HUES48 (cell line): ENCODE measurements at regions not wholly inside any gene's neighbourhood (a gene's known extent, or its start where the extent isn't known, plus 50 kb on each side); places are given as distances from the start of the nearest gene placed in this dataset.

Source experiments
- H3K27ac ChIP-seq: one replicate; pipeline ENCODE4 v1.7.0; 2013; ENCODE audit warnings: low read depth, low read length, inconsistent platforms
- H3K27me3 ChIP-seq: 2 replicates; pipeline ENCODE4 v1.6.1; 2013; ENCODE audit warnings: mild to moderate bottlenecking, low read length; ENCODE audit not compliant: control insufficient read depth, insufficient read depth
- H3K36me3 ChIP-seq: 2 replicates; pipeline ENCODE4 v1.6.1; 2013; ENCODE audit warnings: low read length; ENCODE audit not compliant: control insufficient read depth, insufficient read depth
- H3K4me1 ChIP-seq: 2 replicates; pipeline ENCODE4 v1.6.1; 2013; ENCODE audit warnings: mild to moderate bottlenecking, low read length; ENCODE audit not compliant: control insufficient read depth, insufficient read depth
- H3K4me3 ChIP-seq: 2 replicates; pipeline ENCODE4 v1.5.1; 2013; ENCODE audit warnings: mild to moderate bottlenecking, low read depth, low read length
- H3K9ac ChIP-seq: 2 replicates; pipeline ENCODE4 v1.6.1; 2013; ENCODE audit warnings: mild to moderate bottlenecking, low read depth, low read length, moderate library complexity
- H3K9me3 ChIP-seq: 2 replicates; pipeline ENCODE4 v1.6.1; 2013; ENCODE audit warnings: low read length; ENCODE audit not compliant: control insufficient read depth, insufficient read depth

DNA sequence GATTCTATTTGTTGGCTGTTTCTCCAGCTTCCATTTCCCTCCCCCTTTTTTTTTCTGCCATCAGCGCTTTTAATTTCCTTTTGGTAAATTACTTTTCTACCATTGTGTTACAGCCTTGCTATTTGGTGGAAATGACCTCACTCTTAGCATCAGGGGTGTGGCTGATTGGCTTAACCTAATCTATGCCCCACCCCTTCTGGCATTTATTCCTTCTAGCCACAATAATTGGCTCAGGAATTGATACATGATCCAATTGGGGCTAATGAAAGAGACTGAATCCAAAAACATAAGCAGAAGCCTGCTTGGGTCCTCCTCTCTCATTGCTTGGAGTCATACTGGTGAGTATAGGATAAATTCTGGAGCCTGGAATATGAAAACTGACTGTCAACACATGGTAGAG lies 402.4 kb upstream of the LRRC4C start:
- no peak overlapping the region for H3K27ac ChIP-seq
- no peaks in the 10 kb centered on the region for H3K9me3 ChIP-seq
- H3K36me3 ChIP-seq = no peaks in the 10 kb centered on the region
- 0 out of 2 replicates have a peak, but pooled peaks cover 6% of the 10 kb centered on the region for H3K4me1 ChIP-seq
- no peak overlapping the region for H3K9ac ChIP-seq
- no peaks in the 10 kb centered on the region for H3K27me3 ChIP-seq
- no peak overlapping the region for H3K4me3 ChIP-seq

DNA sequence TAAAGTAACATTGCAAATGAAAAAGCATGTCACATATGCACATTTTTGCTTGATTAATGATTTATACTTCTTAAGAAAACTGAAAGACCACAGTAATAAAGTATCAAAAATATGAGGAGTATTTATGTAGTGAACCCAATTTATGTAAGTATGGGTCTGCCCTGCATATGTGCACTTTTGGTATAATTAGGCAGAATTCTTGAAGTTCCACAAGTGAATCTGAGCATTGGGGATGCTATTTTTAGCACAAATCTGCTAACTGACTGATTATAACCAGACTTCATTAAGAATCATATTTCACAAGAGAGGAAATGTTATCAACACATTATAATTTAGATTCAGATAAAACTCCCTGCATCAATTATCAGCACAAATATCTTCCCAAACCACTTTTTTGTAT lies 407.1 kb upstream of the LRRC4C start:
- Histone ChIP-seq H3K36me3 (no peaks in the 10 kb centered on the region), H3K4me3 (no peak overlapping the region), H3K9me3 (no peaks in the 10 kb centered on the region), H3K27ac (no peak overlapping the region), H3K4me1 (no peaks in the 10 kb centered on the region), H3K9ac (no peak overlapping the region), H3K27me3 (no peaks in the 10 kb centered on the region)

DNA sequence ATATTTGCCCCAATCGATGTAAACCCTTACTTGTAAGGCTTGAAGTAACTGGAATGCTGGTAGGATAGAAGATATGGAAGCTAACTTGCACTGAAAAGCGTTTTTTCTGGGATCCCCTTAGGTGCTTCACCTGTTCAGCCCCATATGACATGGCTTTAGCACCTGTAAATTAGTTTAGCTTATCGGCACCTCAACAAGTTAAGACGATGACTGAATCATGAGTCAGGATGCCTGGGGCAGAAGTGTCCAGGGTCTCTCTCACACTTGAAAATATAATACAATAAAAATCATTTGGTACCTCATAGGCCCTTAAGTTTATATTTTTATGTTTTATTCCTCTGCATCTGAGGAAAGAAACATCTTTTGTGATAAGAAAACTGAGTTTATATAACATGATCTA lies 409.2 kb upstream of the LRRC4C start:
- Histone ChIP-seq H3K9ac (no peak overlapping the region), H3K4me1 (no peaks in the 10 kb centered on the region), H3K27me3 (no peaks in the 10 kb centered on the region), H3K4me3 (no peak overlapping the region), H3K27ac (no peak overlapping the region), H3K36me3 (no peaks in the 10 kb centered on the region), H3K9me3 (no peaks in the 10 kb centered on the region)

DNA sequence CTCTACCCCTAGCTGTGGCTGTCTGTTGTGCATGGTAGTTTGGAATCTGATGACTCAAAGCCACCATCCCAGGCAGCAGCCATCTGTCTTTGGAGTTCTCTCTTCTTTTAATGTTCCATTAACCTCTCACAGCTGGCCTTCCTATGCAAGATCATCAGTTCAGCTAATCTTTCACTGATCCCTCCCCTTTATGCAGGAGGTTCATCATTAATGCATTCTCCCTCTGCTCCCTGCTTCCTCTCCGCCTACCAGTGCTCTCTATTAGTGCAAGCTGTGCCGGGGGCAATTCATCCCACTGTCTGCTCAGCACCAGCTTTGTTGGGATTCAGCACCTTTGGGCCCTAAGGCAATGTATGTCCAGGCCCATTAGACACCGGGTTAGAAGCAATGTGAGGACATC lies 413.0 kb upstream of the LRRC4C start:
- Histone ChIP-seq H3K9me3 (no peaks in the 10 kb centered on the region), H3K27me3 (no peaks in the 10 kb centered on the region), H3K27ac (no peak overlapping the region), H3K4me1 (no peaks in the 10 kb centered on the region), H3K36me3 (no peaks in the 10 kb centered on the region), H3K4me3 (no peak overlapping the region), H3K9ac (no peak overlapping the region)

DNA sequence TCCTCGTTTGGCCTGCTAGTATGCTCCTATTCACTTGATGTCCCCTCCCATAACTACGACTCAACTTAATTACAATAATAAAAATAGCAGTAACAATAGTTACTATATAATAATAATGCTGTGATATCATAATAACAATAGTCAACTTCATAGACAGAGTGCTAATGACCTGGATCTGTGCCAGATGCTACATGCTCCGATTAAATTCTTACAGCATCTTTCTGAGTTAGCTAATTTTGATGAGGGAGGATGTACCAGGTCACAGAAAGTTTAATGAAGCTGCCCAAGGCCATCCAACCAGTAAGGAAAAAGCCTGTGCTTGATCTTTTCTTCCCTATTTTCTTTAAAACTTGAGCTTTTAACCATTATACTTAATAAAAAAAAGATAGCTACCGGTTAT lies 413.4 kb upstream of the LRRC4C start:
- Histone ChIP-seq H3K9me3 (no peaks in the 10 kb centered on the region), H3K27ac (no peak overlapping the region), H3K4me3 (no peak overlapping the region), H3K9ac (no peak overlapping the region), H3K4me1 (no peaks in the 10 kb centered on the region), H3K27me3 (no peaks in the 10 kb centered on the region), H3K36me3 (no peaks in the 10 kb centered on the region)

DNA sequence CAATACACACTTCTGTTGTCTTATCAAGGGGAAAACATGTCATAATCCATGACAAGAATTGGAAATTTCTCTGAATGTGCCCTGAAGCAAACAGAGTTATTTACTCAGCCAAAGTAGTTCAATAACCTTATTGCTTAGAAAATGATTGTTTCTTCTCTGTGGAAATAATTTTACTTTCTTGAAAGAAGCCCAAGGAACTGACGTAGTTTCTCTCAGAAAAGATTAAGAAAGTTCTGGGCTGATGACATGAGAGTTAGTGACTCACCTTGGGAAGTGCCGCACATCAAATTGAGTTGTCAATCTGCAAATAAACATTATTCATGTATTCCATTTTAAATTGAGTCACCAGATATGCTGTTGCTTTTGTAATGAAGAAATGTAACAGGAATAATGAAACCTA lies 418.6 kb upstream of the LRRC4C start:
- no peaks in the 10 kb centered on the region for H3K4me1 ChIP-seq
- no peak overlapping the region for H3K4me3 ChIP-seq
- H3K36me3 ChIP-seq = no peaks in the 10 kb centered on the region
- H3K9me3 ChIP-seq = no peaks in the 10 kb centered on the region; the same call in 1 of the 2 replicates
- no peak overlapping the region for H3K9ac ChIP-seq
- no peak overlapping the region for H3K27ac ChIP-seq
- no peaks in the 10 kb centered on the region for H3K27me3 ChIP-seq

DNA sequence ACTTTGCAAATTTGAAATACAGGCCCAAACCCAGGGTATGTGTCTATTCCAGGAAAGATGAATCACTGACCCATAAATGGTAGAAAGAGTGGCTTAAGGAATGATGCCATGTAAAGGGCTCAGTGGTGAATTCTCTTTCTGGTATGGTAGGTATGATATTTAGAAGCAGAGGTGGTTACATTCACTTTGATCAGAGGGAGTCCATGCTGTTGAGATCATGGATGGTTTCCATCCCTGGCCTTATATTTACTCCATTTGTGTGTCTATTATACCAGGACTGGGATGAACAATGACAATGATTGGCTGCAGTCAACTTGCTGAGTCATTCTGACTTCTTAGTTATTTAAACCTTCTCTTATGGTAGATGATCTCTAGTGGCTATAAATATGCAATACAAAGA lies 419.8 kb upstream of the LRRC4C start:
- Histone ChIP-seq H3K9me3 (no peaks in the 10 kb centered on the region; the same call in 1 of the 2 replicates), H3K36me3 (no peaks in the 10 kb centered on the region), H3K27ac (no peak overlapping the region), H3K4me3 (no peak overlapping the region), H3K4me1 (no peaks in the 10 kb centered on the region), H3K9ac (no peak overlapping the region), H3K27me3 (no peaks in the 10 kb centered on the region)

DNA sequence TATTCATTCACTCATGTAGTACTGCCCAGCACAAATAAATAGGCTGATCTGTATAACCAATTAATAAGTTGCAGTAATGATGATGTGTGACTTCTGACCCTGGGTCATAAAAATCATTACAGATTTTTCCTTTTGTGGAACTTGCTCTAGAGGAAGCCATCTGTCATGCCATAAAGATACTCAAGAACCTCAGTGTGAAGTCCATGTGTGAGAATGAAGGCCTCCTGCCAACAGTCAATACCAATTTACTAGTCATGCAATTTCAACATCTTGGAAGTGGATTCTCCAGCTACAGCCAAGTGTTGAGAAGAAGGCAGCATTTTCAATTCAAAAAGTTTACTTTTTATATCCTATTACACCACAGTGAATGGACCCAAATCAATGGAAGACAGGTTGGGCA lies 435.6 kb upstream of the LRRC4C start:
- Histone ChIP-seq H3K27ac (no peak overlapping the region), H3K4me3 (no peak overlapping the region), H3K9ac (no peak overlapping the region), H3K27me3 (no peaks in the 10 kb centered on the region), H3K4me1 (no peaks in the 10 kb centered on the region), H3K9me3 (no peaks in the 10 kb centered on the region), H3K36me3 (no peaks in the 10 kb centered on the region)

DNA sequence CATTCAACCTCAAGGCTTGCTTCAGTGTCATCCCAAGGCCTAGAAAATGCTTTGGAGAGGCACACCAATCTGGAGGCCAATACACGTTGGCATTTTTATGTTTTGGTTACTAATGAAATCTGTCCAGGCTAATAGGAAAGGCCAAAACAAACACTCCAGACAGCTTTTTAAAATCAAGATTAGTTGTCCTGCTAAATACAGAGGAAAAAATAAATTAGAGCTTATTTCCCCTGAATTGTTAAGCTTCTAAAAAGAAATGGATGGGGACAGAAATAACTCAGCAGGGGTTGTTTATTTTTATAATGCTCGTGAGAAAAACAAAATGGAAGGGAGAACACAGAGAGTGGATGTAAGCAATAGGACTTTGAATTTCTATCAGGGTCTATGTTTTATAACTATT lies 438.5 kb upstream of the LRRC4C start:
- H3K9me3 ChIP-seq = peaks cover 11% of the 10 kb centered on the region; the same call in 1 of the 2 replicates
- H3K27ac ChIP-seq = no peak overlapping the region
- H3K9ac ChIP-seq = no peak overlapping the region

DNA sequence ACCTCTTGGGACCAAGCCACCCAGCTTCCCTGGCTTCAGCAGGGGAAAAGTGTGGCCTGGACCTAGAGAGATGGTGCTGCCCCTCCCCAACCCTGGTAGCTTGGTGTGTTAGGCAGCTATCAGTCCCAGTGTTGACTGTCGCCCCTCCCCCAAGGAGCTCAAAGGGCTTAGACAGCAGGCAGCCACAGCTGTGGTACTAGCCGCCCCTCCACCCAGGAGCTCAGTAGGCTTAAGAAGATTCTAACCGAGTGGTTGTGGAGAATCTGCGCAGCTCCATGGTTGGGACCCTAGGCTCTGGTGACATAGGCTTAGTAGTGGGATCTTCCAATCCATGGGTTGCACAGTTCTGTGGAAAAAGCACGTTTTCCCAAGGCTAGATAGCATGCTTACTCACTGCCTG lies 458.4 kb upstream of the LRRC4C start:
- Histone ChIP-seq H3K4me1 (peaks cover 11% of the 10 kb centered on the region; the same call in 1 of the 2 replicates), H3K9me3 (no peaks in the 10 kb centered on the region; the same call in none of the 2 replicates), H3K36me3 (no peaks in the 10 kb centered on the region), H3K27me3 (no peaks in the 10 kb centered on the region), H3K9ac (no peak overlapping the region), H3K27ac (no peak overlapping the region), H3K4me3 (no peak overlapping the region)

More for the DNA sequence above, 438.5 kb upstream of the LRRC4C start:
- H3K4me1 ChIP-seq = no peaks in the 10 kb centered on the region
- no peaks in the 10 kb centered on the region for H3K27me3 ChIP-seq
- no peaks in the 10 kb centered on the region for H3K36me3 ChIP-seq
- H3K4me3 ChIP-seq = no peak overlapping the region

DNA sequence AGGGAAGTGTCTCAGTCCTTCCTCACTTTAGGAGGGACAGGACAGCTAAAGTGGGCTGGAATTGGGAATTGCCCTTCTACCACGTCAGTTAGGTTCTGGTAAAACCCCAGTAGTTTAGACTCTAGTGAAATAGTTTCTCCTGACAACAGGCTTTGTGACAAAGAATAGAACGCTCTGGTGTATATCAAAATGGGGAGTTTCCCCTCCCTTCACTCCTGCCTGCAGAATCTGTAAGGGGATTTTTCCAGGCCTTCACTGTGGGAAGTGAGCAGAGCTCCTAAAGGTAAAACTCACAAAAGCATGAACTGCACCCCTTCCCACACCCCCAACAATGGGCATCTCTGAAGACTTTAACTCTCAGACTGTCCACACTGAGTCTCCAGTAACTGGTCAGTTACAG lies 460.9 kb upstream of the LRRC4C start:
- H3K9ac ChIP-seq = no peak overlapping the region
- no peaks in the 10 kb centered on the region; the same call in 1 of the 2 replicates for H3K9me3 ChIP-seq
- peaks cover 11% of the 10 kb centered on the region; the same call in 1 of the 2 replicates for H3K4me1 ChIP-seq
- no peaks in the 10 kb centered on the region for H3K27me3 ChIP-seq
- H3K27ac ChIP-seq = no peak overlapping the region
- no peak overlapping the region for H3K4me3 ChIP-seq
- H3K36me3 ChIP-seq = no peaks in the 10 kb centered on the region
